ENCODE measurements at regions not wholly inside any gene's neighbourhood (a gene's known extent, or its start where the extent isn't known, plus 50 kb on each side); places are given as distances from the start of the nearest gene placed in this dataset.

GRCh38 chr13:44148159-44148914, 225.3 kb upstream of the SERP2 start:
- TF ChIP-seq ZNF136 (CRISPR knock-in tag; IDR thresholded peaks at IDR 0.05; ENCODE audit: low read depth) = no peak
- TF ChIP-seq XBP1 (CRISPR knock-in tag; IDR thresholded peaks at IDR 0.05) = no peak
- TF ChIP-seq SP2 (CRISPR knock-in tag; IDR thresholded peaks at IDR 0.05) = no peak
- TF ChIP-seq CTCF (CRISPR knock-in tag; IDR thresholded peaks at IDR 0.05) = no peak
